A549 (cell line): ENCODE measurements at regions not wholly inside any gene's neighbourhood (a gene's known extent, or its start where the extent isn't known, plus 50 kb on each side); places are given as distances from the start of the nearest gene placed in this dataset.

Source experiments
- ATAC-seq, 2 experiments: fragments of 200-7000 bp in 1 of 2; fragments of >200 bp in 1 of 2; cut with Nextera tagmentation in 1 of 2; cut with Tn5 transposase in 1 of 2; 3 replicates each; pipeline versions ENCODE4 v1.8.0 to v1.9.1; 2018 to 2020; ENCODE audit warnings: mild to moderate bottlenecking in 1 of 2, moderate library complexity in 1 of 2
- CTCF ChIA-PET: fragments of 300-600 bp; sonication (Branson Sonifier 250); formaldehyde crosslinking; extraction: SDS; loops from one replicate; lab custom pipeline; 2021; ENCODE audit warnings: antibody characterized with exemption, inconsistent platforms; lab: Yijun Ruan, JAX
- POLR2A ChIA-PET: fragments of 350-600 bp; formaldehyde crosslinking; extraction: SDS; loops from one replicate; lab custom pipeline; 2021; ENCODE audit warnings: antibody characterized with exemption, inconsistent platforms; lab: Yijun Ruan, JAX
- DNase-seq, 2 experiments: peaks; one replicate each; pipeline versions ENCODE4 v3.0.0 to v3.0.0-alpha.2; 2011 to 2016; ENCODE audit warnings: low read depth in 1 of 2, low spot score in 1 of 2
- FAIRE-seq: peaks from 2 replicates; lab custom pipeline; 2011; peaks lifted over from hg19 to GRCh38; lab: Jason Lieb, UNC
- H3K27ac ChIP-seq, 2 experiments: fragments of >200 bp; sonication (Bioruptor Twin); formaldehyde crosslinking; 3 replicates each; pipeline ENCODE4 v1.5.1; 2016 to 2017
- H3K4me1 ChIP-seq: fragments of >200 bp; sonication (Bioruptor Twin); formaldehyde crosslinking; 3 replicates; pipeline ENCODE4 v1.6.1; 2016
- H3K4me2 ChIP-seq: fragments of >200 bp; sonication (Bioruptor Twin); formaldehyde crosslinking; 3 replicates; pipeline ENCODE4 v1.6.1; 2016
- H3K4me3 ChIP-seq: fragments of >200 bp; sonication (Bioruptor Twin); formaldehyde crosslinking; 3 replicates; pipeline ENCODE4 v1.5.1; 2016
- H3K9me3 ChIP-seq: fragments of >200 bp; sonication (Bioruptor Twin); formaldehyde crosslinking; 3 replicates; pipeline ENCODE4 v1.6.1; 2016
- CBX8 ChIP-seq: fragments of 200-600 bp; sonication (generic); IDR thresholded peaks from 2 replicates; pipeline ENCODE4 v1.6.1; 2016
- CTCF ChIP-seq: fragments of >200 bp; sonication (Bioruptor Twin); formaldehyde crosslinking; IDR thresholded peaks from 3 replicates; pipeline ENCODE4 v1.5.1; 2016
- ESRRA ChIP-seq: fragments of 150-350 bp; IDR thresholded peaks from 2 replicates; pipeline ENCODE4 v1.6.1; 2014; ENCODE audit warnings: mild to moderate bottlenecking, low read length, borderline replicate concordance
- FOSL2 ChIP-seq, 2 experiments: fragments of 450-650 bp in 1 of 2; fragments of >200 bp in 1 of 2; sonication (Bioruptor Twin) in 1 of 2; formaldehyde crosslinking; IDR thresholded peaks; 2 replicates each; pipeline versions ENCODE4 v1.5.0 to v1.6.1; 2016 to 2020; ENCODE audit warnings: mild to moderate bottlenecking in 1 of 2, moderate library complexity in 1 of 2
- GATA3 ChIP-seq: IDR thresholded peaks from 2 replicates; pipeline ENCODE4 v1.6.1; 2012; ENCODE audit warnings: borderline replicate concordance
- HDAC2 ChIP-seq: fragments of 200-600 bp; sonication (generic); IDR thresholded peaks from 2 replicates; pipeline ENCODE4 v1.6.1; 2016
- HES2 ChIP-seq: fragments of >200 bp; sonication (Bioruptor Twin); formaldehyde crosslinking; IDR thresholded peaks from 2 replicates; pipeline ENCODE4 v1.6.1; 2016
- HEYL ChIP-seq: fragments of 250-450 bp; sonication (Bioruptor Pico); IDR thresholded peaks from 2 replicates; pipeline ENCODE4 v1.8.0; 2021; ENCODE audit warnings: mild to moderate bottlenecking, moderate library complexity
- HMGXB4 ChIP-seq: fragments of 250-450 bp; sonication (Bioruptor Pico); IDR thresholded peaks from 2 replicates; pipeline ENCODE4 v1.5.0; 2021; ENCODE audit warnings: mild to moderate bottlenecking, moderate library complexity, borderline replicate concordance
- JUNB ChIP-seq: fragments of >200 bp; sonication (Bioruptor Twin); formaldehyde crosslinking; IDR thresholded peaks from 2 replicates; pipeline ENCODE4 v1.6.1; 2016
- KDM1A ChIP-seq: fragments of 200-600 bp; sonication (generic); IDR thresholded peaks from 2 replicates; pipeline ENCODE4 v1.6.1; 2016; ENCODE audit warnings: low read depth, mild to moderate bottlenecking
- KDM5A ChIP-seq: fragments of 200-600 bp; sonication (generic); IDR thresholded peaks from 2 replicates; pipeline ENCODE4 v1.6.1; 2016; ENCODE audit warnings: antibody characterized with exemption, mild to moderate bottlenecking
- MAX ChIP-seq: IDR thresholded peaks from 2 replicates; pipeline ENCODE4 v1.6.1; 2012
- NR3C1 ChIP-seq: fragments of >200 bp; sonication (Bioruptor Twin); formaldehyde crosslinking; IDR thresholded peaks from 3 replicates; pipeline ENCODE4 v1.6.1; 2017
- PHF8 ChIP-seq: fragments of 200-600 bp; sonication (generic); IDR thresholded peaks from 2 replicates; pipeline ENCODE4 v1.6.1; 2016; ENCODE audit warnings: low read depth, mild to moderate bottlenecking, antibody characterized with exemption, moderate library complexity, borderline replicate concordance
- POLR2AphosphoS2 ChIP-seq: conservative IDR thresholded peaks from 2 replicates; pipeline ENCODE4 v1.6.1; 2012; ENCODE audit warnings: low read length, improper control_type of control experiment, inconsistent platforms
- RAD21 ChIP-seq, 2 experiments: fragments of >200 bp in 1 of 2; sonication (Bioruptor Twin) in 1 of 2; formaldehyde crosslinking in 1 of 2; IDR thresholded peaks in 1 of 2; conservative IDR thresholded peaks in 1 of 2; 2 replicates in 1 of 2; 3 replicates in 1 of 2; pipeline ENCODE4 v1.6.1; 2012 to 2018; ENCODE audit warnings: inconsistent platforms in 1 of 2
- RARB ChIP-seq: fragments of 250-450 bp; sonication (Bioruptor Pico); IDR thresholded peaks from 2 replicates; pipeline ENCODE4 v1.8.0; 2021; ENCODE audit warnings: mild to moderate bottlenecking, moderate library complexity
- RNF2 ChIP-seq: fragments of 200-600 bp; sonication (generic); IDR thresholded peaks from 2 replicates; pipeline ENCODE4 v1.6.1; 2016; ENCODE audit warnings: low read depth, mild to moderate bottlenecking, antibody characterized with exemption, moderate library complexity, borderline replicate concordance
- WGBS: methylation state at CpG from one replicate; pipeline ENCODE4 v1.1.6; 2017; ENCODE audit errors: missing lambda C conversion rate; 5-methylcytosine and 5-hydroxymethylcytosine counted together
- TF ChIP-seq, protein P1 (sequence below): IDR thresholded peaks from 2 replicates; pipeline ENCODE4 v1.6.1; 2012

DNA sequence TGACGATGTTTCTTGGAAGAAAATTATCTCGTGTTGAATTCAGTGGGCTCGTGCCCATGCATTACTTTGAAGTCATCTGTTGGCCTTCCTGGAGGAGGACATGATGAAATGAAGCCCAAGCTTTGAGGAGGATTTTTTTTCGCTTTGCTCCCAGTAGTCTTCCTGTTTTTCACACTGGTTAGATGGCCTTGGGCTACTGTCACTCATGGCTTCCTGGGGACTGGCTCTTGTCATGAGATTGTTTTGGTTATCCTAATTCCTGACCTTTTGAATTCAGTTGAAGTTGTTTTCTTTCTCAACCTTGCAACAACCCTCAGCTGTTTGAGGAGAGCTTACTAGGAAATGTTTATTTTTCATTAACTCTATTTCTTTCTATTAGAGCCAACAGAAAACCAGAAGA, 430.7 kb downstream of the HS3ST3B1 start:
- no peak for FAIRE-seq

DNA sequence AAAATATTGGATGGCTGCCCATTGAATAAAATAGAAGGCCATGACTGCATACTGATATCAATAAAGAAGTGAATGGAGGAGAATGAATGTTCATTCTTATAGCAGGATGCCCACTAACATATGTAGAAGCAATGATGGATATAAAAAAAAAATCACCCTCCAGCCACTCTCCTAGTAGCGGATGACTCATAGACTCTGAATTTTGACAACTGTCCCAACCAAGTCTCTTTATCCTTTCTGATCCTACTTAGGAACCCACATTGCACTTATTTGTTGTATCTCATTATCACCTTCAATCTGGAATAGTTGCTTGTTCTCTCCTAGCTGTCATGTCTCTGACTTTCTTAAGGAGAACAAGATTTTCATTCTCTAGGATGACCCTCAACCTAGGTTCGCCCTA, 429.9 kb downstream of the HS3ST3B1 start:
- peaks cover 7% of the 10 kb centered on the region; the same call in 1 of the 3 replicates for H3K4me1 ChIP-seq
- peak; percentile 54 for FAIRE-seq
- no peak overlapping the region for H3K4me3 ChIP-seq
- DNase-seq: no peak
- no peaks in the 10 kb centered on the region for H3K9me3 ChIP-seq
- no peak for ATAC-seq
- WGBS: 87% methylated on average over 2 of the region's 2 CpGs
- POLR2A ChIA-PET: no interaction called here
- H3K4me2 ChIP-seq: no peak overlapping the region
- TF ChIP-seq HES2 (no peak), GATA3 (no peak), FOSL2 (IDR thresholded peaks at IDR 0.05) (no peak), FOSL2 (CRISPR knock-in tag; IDR thresholded peaks at IDR 0.05) (peak; percentile 31; the same call in 1 of the 2 replicates)
- CTCF ChIA-PET: interaction anchor here (1.3 kb wide), 1 partner anchor 31 kb away, joined by 3 read pairs; no protein-coding TSS in a partner anchor
- no peak overlapping the region for H3K27ac ChIP-seq

More for the DNA sequence above, 430.7 kb downstream of the HS3ST3B1 start:
- WGBS: 43% methylated on average over 4 of the region's 4 CpGs
- ATAC-seq: no peak
- no peaks in the 10 kb centered on the region for H3K9me3 ChIP-seq
- peaks cover 11% of the 10 kb centered on the region for H3K4me1 ChIP-seq
- no peak overlapping the region for H3K4me2 ChIP-seq
- TF ChIP-seq NR3C1: no peak
- TF ChIP-seq RNF2: no peak
- TF ChIP-seq JUNB: no peak
- no peak for TF ChIP-seq HDAC2
- no peak for TF ChIP-seq HMGXB4 (CRISPR knock-in tag)
- TF ChIP-seq, protein P1, sequence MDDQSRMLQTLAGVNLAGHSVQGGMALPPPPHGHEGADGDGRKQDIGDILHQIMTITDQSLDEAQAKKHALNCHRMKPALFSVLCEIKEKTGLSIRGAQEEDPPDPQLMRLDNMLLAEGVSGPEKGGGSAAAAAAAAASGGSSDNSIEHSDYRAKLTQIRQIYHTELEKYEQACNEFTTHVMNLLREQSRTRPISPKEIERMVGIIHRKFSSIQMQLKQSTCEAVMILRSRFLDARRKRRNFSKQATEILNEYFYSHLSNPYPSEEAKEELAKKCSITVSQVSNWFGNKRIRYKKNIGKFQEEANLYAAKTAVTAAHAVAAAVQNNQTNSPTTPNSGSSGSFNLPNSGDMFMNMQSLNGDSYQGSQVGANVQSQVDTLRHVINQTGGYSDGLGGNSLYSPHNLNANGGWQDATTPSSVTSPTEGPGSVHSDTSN: no peak
- no peak for TF ChIP-seq RAD21 (conservative IDR thresholded peaks at IDR 0.05 in 1 of 2, IDR thresholded peaks at IDR 0.05 in 1 of 2)
- no peak for TF ChIP-seq CBX8
- TF ChIP-seq RARB (CRISPR knock-in tag): no peak
- no peak for DNase-seq
- no peak overlapping the region for H3K4me3 ChIP-seq
- ChIA-PET CTCF (interaction anchor here (1.3 kb wide), 1 partner anchor 32 kb away, joined by 3 read pairs; no protein-coding TSS in a partner anchor), POLR2A (no interaction called here)
- no peak overlapping the region for H3K27ac ChIP-seq

DNA sequence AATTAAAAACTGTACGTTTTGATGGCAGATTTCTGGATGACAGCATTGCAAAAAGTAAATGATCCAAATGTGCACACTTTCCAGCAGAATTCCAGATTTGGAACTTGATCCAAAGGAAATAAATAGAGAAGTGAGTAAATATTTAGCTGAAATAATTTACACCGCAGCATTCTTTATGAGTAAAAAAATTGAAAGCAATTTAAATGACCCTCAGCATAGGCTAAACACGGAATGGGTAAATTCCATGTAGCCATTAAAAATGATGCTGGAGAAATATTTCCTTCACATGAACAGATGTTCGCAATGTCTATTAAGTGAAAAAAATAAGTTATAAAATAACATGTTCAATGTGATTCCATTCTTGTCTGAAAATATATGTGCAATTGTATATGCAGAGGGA, 424.8 kb downstream of the HS3ST3B1 start:
- H3K27ac ChIP-seq: no peak overlapping the region
- H3K4me2 ChIP-seq: no peak overlapping the region
- POLR2A ChIA-PET: no interaction called here
- peaks cover 7% of the 10 kb centered on the region; the same call in 1 of the 3 replicates for H3K4me1 ChIP-seq
- WGBS: 69% methylated on average over 4 of the region's 4 CpGs
- CTCF ChIA-PET: interaction anchor here (1.6 to 2.9 kb wide), 3 partner anchors 12 to 201 kb away, joined by 4 to 11 read pairs (median 10); no protein-coding TSS in a partner anchor
- no peak for ATAC-seq
- no peak overlapping the region for H3K4me3 ChIP-seq
- no peak for DNase-seq
- no peak for TF ChIP-seq NR3C1
- TF ChIP-seq MAX: no peak
- no peak for TF ChIP-seq POLR2AphosphoS2
- TF ChIP-seq HEYL (CRISPR knock-in tag): no peak
- TF ChIP-seq KDM1A: no peak
- TF ChIP-seq CTCF: no peak
- TF ChIP-seq PHF8: no peak
- TF ChIP-seq ESRRA: no peak
- no peak for TF ChIP-seq KDM5A
- no peak for FAIRE-seq
- H3K9me3 ChIP-seq: no peaks in the 10 kb centered on the region
